ENCODE measurements at regions not wholly inside any gene's neighbourhood (a gene's known extent, or its start where the extent isn't known, plus 50 kb on each side); places are given as distances from the start of the nearest gene placed in this dataset.

DNA sequence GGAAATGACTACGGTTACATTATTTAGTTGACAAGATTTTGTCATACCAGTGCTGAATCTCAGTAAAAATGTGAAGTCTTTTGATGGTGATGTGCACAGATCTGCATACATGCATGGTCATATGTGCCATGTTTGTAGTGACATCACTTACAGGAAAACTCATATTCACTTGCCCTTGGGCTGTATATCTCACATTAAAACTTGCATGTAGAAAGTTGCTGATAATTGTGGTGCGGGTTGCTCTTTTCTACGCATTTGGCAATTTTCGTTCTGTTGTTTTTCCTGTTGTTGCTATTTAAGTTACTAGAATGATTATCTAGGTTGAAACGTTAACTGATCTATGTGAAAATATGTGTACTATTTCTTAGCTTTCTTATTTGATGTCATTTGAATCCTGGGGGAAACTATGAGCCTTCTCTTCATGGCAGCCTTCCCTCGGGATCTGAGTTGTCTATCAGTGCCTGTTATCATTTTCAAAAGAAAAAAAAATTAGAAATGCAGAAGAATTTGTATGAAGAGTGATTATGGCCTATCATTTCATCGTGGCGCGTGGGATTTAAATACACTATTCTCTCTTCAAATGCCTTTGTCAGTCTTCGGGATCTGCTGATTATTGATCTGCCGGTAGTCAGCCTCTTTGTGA is 296.6 kb downstream of the TMX3 start:
- no peak overlapping the region for H3K27ac ChIP-seq (ENCODE audit: low read depth, low read length)
- no peaks in the 10 kb centered on the region for H3K4me1 ChIP-seq (ENCODE audit: insufficient read depth, low read length)
- Mint-ChIP-seq H3K9me3 (peaks cover 0 to 5% (median 0%) of the 10 kb centered on the region in 8 donors), H3K27ac (no peak overlapping the region), H3K4me1 (no peaks in the 10 kb centered on the region), H3K36me3 (no peaks in the 10 kb centered on the region), H3K4me3 (no peak overlapping the region), H3K27me3 (peaks cover 0 to 2% of the 10 kb centered on the region in 2 donors)
- intact Hi-C loops (cut with micrococcal nuclease), result no loop called here
- no peak for DNase-seq
- no peaks in the 10 kb centered on the region for H3K36me3 ChIP-seq (ENCODE audit: insufficient read depth, low read length)
- H3K4me3 ChIP-seq (ENCODE audit: low read length in 2 of 2), result no peak overlapping the region
- no peaks in the 10 kb centered on the region for H3K9me3 ChIP-seq (ENCODE audit: control insufficient read depth in 1 of 2, low read length in 2 of 2)
- H3K27me3 ChIP-seq (ENCODE audit: insufficient read depth, low read length), result no peaks in the 10 kb centered on the region
- POLR2A ChIA-PET (ENCODE audit: partially characterized antibody), result no interaction called here
- CTCF ChIA-PET (ENCODE audit: partially characterized antibody), result no interaction called here

DNA sequence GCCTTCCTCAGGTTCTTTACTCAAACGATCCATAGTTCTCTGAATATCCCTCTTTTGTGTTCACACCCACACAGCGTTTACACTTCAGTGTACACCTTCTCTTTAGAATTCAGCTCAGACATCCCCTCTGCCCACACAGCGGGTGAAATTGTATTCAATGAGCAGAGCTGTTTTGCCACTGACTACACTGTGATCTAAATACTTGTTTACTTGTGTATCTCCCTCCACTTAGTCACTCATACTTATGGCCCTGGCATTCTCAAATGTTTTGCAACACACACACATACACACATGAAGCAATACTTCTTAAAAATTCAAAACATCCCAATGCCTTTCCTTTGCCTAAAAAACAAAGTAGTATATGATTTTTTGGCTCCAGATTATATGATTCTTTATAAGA is 297.1 kb downstream of the TMX3 start:
- Mint-ChIP-seq H3K4me3 (no peak overlapping the region), H3K4me1 (no peaks in the 10 kb centered on the region), H3K27me3 (peaks cover 0 to 2% of the 10 kb centered on the region in 2 donors), H3K27ac (no peak overlapping the region), H3K36me3 (no peaks in the 10 kb centered on the region), H3K9me3 (peaks cover 0 to 2% (median 0%) of the 10 kb centered on the region in 8 donors)
- Histone ChIP-seq H3K9me3 (ENCODE audit: control insufficient read depth in 1 of 2, low read length in 2 of 2) (no peaks in the 10 kb centered on the region), H3K4me3 (ENCODE audit: low read length in 2 of 2) (no peak overlapping the region), H3K36me3 (ENCODE audit: insufficient read depth, low read length) (no peaks in the 10 kb centered on the region), H3K27me3 (ENCODE audit: insufficient read depth, low read length) (no peaks in the 10 kb centered on the region), H3K4me1 (ENCODE audit: insufficient read depth, low read length) (no peaks in the 10 kb centered on the region), H3K27ac (ENCODE audit: low read depth, low read length) (no peak overlapping the region)
- intact Hi-C loops (cut with micrococcal nuclease), result no loop called here
- CTCF ChIA-PET (ENCODE audit: partially characterized antibody), result no interaction called here
- no peak for DNase-seq
- POLR2A ChIA-PET (ENCODE audit: partially characterized antibody), result no interaction called here

DNA sequence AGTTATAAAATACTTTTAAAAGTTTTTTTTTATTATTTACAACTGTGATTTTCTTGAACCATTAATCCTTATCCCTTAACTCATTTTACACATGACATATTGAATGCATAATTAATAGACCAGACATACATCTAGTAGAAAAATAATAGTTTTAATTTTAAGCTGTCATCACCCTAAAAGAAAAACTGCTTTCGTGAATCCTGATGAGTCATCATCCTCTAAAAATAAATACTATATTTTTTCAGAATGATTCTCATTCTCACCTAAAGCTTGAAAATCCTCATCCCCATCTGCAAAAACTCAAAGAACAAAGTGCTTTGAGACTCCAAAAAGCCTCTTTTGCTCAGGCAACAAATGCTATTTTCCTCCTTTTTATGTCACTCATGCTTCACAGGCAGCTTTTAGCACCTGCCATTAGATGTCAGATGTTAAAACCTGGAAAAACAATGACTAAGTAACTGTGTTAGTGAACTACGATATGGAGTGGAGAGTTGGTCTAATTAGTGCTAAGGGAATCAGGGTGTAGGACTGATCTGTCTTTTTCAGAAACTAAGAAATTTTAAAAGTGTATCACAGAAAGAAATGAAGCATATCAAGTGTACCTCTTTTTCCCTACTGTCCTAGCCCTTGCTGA is 297.6 kb downstream of the TMX3 start:
- no peaks in the 10 kb centered on the region for H3K4me1 ChIP-seq (ENCODE audit: insufficient read depth, low read length)
- Mint-ChIP-seq H3K27me3 (peaks cover 0 to 2% of the 10 kb centered on the region in 2 donors), H3K27ac (no peak overlapping the region), H3K36me3 (no peaks in the 10 kb centered on the region), H3K9me3 (no peaks in the 10 kb centered on the region), H3K4me3 (no peak overlapping the region), H3K4me1 (no peaks in the 10 kb centered on the region)
- ChIA-PET POLR2A (ENCODE audit: partially characterized antibody) (no interaction called here), CTCF (ENCODE audit: partially characterized antibody) (no interaction called here)
- intact Hi-C loops (cut with micrococcal nuclease), result no loop called here
- no peaks in the 10 kb centered on the region for H3K36me3 ChIP-seq (ENCODE audit: insufficient read depth, low read length)
- no peak overlapping the region for H3K4me3 ChIP-seq (ENCODE audit: low read length in 2 of 2)
- no peak for DNase-seq
- no peak overlapping the region for H3K27ac ChIP-seq (ENCODE audit: low read depth, low read length)
- H3K27me3 ChIP-seq (ENCODE audit: insufficient read depth, low read length), result no peaks in the 10 kb centered on the region
- no peaks in the 10 kb centered on the region for H3K9me3 ChIP-seq (ENCODE audit: control insufficient read depth in 1 of 2, low read length in 2 of 2)

DNA sequence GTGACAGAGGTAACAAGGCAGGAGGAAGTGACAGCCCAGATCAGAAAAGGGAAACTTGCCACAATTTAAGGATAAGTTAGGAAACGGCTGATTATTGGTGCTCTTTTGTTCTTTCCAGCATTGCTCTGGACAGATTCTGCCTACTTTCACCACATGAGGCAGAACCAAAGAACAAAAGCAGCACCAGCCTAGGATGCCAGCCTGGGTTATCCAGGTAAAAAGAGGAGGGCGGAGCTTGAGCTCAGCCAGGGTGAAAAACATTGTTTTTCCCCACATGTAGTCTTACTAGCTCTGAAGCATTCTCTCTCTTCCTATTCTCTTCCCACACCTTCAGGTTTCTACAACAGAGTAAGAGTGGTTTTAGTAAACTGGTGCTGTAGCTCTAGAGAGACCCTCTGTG is 300.5 kb downstream of the TMX3 start:
- Mint-ChIP-seq H3K9me3 (no peaks in the 10 kb centered on the region), H3K27me3 (no peaks in the 10 kb centered on the region), H3K4me1 (no peaks in the 10 kb centered on the region), H3K4me3 (no peak overlapping the region), H3K36me3 (no peaks in the 10 kb centered on the region), H3K27ac (no peak overlapping the region)
- ChIA-PET CTCF (ENCODE audit: partially characterized antibody) (no interaction called here), POLR2A (ENCODE audit: partially characterized antibody) (no interaction called here)
- intact Hi-C loops (cut with micrococcal nuclease), result no loop called here
- no peaks in the 10 kb centered on the region for H3K27me3 ChIP-seq (ENCODE audit: insufficient read depth, low read length)
- no peaks in the 10 kb centered on the region for H3K36me3 ChIP-seq (ENCODE audit: insufficient read depth, low read length)
- H3K9me3 ChIP-seq (ENCODE audit: control insufficient read depth in 1 of 2, low read length in 2 of 2), result no peaks in the 10 kb centered on the region
- DNase-seq, result no peak
- no peak overlapping the region for H3K27ac ChIP-seq (ENCODE audit: low read depth, low read length)
- H3K4me1 ChIP-seq (ENCODE audit: insufficient read depth, low read length), result no peaks in the 10 kb centered on the region
- no peak overlapping the region for H3K4me3 ChIP-seq (ENCODE audit: low read length in 2 of 2)

DNA sequence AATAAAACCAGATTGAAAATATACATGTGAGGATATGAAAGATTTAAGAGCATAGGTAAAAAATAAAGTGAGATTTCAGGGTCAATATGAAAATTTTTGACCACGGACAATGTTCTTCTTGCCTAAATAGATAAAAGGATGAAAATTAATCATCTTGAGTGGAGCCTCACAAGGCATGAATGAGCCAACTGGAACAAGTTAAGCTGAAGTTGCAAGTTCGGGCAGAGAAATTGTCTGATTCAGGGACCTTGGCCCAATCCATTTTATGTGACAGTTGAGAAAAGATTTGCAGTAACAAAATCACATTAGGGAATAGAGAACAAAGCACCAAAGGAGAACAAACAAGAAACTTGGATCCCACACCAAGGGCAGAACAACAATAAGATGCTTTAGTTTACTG is 305.3 kb downstream of the TMX3 start:
- Mint-ChIP-seq H3K4me3 (no peak overlapping the region), H3K27me3 (peaks cover 0 to 3% of the 10 kb centered on the region in 2 donors), H3K4me1 (no peaks in the 10 kb centered on the region), H3K9me3 (peaks cover 0 to 2% (median 0%) of the 10 kb centered on the region in 8 donors), H3K27ac (no peak overlapping the region), H3K36me3 (no peaks in the 10 kb centered on the region)
- ChIA-PET CTCF (ENCODE audit: partially characterized antibody) (no interaction called here), POLR2A (ENCODE audit: partially characterized antibody) (no interaction called here)
- Histone ChIP-seq H3K9me3 (ENCODE audit: control insufficient read depth in 1 of 2, low read length in 2 of 2) (no peaks in the 10 kb centered on the region), H3K27ac (ENCODE audit: low read depth, low read length) (no peak overlapping the region), H3K4me3 (ENCODE audit: low read length in 2 of 2) (no peak overlapping the region), H3K4me1 (ENCODE audit: insufficient read depth, low read length) (no peaks in the 10 kb centered on the region), H3K27me3 (ENCODE audit: insufficient read depth, low read length) (no peaks in the 10 kb centered on the region), H3K36me3 (ENCODE audit: insufficient read depth, low read length) (no peaks in the 10 kb centered on the region)
- no peak for DNase-seq
- intact Hi-C loops (cut with micrococcal nuclease), result no loop called here

DNA sequence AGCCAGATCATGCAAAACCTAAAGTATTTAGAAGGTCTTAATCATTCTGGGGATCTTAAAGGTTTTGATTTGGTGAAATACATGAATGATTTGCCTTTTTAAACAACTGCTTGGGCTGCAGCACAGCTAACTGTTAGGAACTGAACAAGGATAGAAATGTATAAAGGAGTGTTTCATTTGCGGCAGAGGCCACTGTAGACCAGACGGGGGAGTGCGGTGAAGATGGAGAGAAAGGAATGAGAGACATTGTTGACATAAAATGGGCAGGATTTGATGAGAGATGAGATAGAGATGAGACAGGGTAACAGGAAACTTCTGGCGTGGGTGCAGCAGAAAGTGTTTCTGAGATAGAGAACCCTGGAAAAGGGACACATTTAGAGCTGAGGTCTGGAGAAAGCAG is 308.1 kb downstream of the TMX3 start:
- Histone ChIP-seq H3K4me1 (ENCODE audit: insufficient read depth, low read length) (no peaks in the 10 kb centered on the region), H3K4me3 (ENCODE audit: low read length in 2 of 2) (no peak overlapping the region), H3K9me3 (ENCODE audit: control insufficient read depth in 1 of 2, low read length in 2 of 2) (no peaks in the 10 kb centered on the region), H3K27ac (ENCODE audit: low read depth, low read length) (no peak overlapping the region), H3K27me3 (ENCODE audit: insufficient read depth, low read length) (no peaks in the 10 kb centered on the region), H3K36me3 (ENCODE audit: insufficient read depth, low read length) (no peaks in the 10 kb centered on the region)
- intact Hi-C loops (cut with micrococcal nuclease), result no loop called here
- Mint-ChIP-seq H3K9me3 (peaks cover 0 to 4% (median 0%) of the 10 kb centered on the region in 8 donors), H3K27ac (no peak overlapping the region), H3K36me3 (no peaks in the 10 kb centered on the region), H3K27me3 (peaks cover 0 to 3% of the 10 kb centered on the region in 2 donors), H3K4me1 (no peaks in the 10 kb centered on the region), H3K4me3 (no peak overlapping the region)
- ChIA-PET CTCF (ENCODE audit: partially characterized antibody) (no interaction called here), POLR2A (ENCODE audit: partially characterized antibody) (no interaction called here)
- DNase-seq, result no peak

DNA sequence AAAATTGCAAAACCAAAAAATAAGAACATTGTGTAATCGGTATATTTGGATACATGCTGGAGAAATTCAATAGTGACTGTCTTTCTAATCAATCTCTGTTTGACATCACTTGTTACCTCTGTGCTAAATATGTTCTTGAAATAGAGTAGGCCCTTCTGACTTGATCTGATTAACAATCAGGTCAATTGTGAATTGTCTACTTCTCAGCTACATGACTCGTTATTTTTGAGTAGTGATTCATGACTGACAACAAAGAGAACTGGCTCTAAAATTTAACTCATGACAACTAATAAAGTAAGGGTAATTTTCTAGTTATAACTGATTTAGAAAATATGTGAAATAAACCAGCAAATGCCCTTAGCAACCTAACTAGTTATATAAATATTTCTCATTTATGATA is 312.1 kb downstream of the TMX3 start:
- ChIA-PET CTCF (ENCODE audit: partially characterized antibody) (no interaction called here), POLR2A (ENCODE audit: partially characterized antibody) (no interaction called here)
- intact Hi-C loops (cut with micrococcal nuclease), result no loop called here
- Histone ChIP-seq H3K36me3 (ENCODE audit: insufficient read depth, low read length) (no peaks in the 10 kb centered on the region), H3K9me3 (ENCODE audit: control insufficient read depth in 1 of 2, low read length in 2 of 2) (no peaks in the 10 kb centered on the region), H3K27ac (ENCODE audit: low read depth, low read length) (no peak overlapping the region), H3K27me3 (ENCODE audit: insufficient read depth, low read length) (no peaks in the 10 kb centered on the region), H3K4me1 (ENCODE audit: insufficient read depth, low read length) (no peaks in the 10 kb centered on the region), H3K4me3 (ENCODE audit: low read length in 2 of 2) (no peak overlapping the region)
- Mint-ChIP-seq H3K4me1 (no peaks in the 10 kb centered on the region), H3K36me3 (no peaks in the 10 kb centered on the region), H3K4me3 (no peak overlapping the region), H3K9me3 (peaks cover 0 to 4% (median 0%) of the 10 kb centered on the region in 8 donors), H3K27me3 (peaks cover 0 to 3% of the 10 kb centered on the region in 2 donors), H3K27ac (no peak overlapping the region)
- no peak for DNase-seq

Data from CD4-positive, alpha-beta memory T cell (primary cell).